NCI-H2081 treated with DMSO at 0.1 percent for 48 hours (cell line): ENCODE measurements at regions not wholly inside any gene's neighbourhood (a gene's known extent, or its start where the extent isn't known, plus 50 kb on each side); places are given as distances from the start of the nearest gene placed in this dataset.
A peak's percentile ranks its signal among the peaks of the same experiment; 100 is the strongest.

Source experiments
- DNase-seq: peaks from one replicate; lab custom pipeline; 2025; lab: John Stamatoyannopoulos, UW

DNA sequence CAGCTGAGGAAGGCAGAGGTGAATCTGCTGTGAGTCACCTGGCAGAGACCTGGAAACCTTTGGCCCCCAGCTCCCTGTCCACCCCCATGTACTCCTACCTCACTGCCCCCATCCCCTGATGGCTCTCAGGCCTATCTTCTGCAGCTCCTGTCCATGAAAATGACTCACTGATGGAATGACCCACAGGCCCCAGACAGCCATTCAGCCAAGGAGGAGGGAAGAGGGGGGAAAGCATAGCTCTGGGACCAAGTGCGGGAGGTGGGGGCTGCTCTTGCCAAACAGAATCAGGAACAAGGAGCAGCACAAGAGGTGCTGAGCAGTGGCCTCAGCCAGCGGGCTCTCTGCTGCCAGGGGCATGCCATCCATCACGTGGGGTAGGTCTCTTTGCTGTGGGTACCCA lies 111.4 kb upstream of the C1QTNF9B start:
- no peak for DNase-seq

DNA sequence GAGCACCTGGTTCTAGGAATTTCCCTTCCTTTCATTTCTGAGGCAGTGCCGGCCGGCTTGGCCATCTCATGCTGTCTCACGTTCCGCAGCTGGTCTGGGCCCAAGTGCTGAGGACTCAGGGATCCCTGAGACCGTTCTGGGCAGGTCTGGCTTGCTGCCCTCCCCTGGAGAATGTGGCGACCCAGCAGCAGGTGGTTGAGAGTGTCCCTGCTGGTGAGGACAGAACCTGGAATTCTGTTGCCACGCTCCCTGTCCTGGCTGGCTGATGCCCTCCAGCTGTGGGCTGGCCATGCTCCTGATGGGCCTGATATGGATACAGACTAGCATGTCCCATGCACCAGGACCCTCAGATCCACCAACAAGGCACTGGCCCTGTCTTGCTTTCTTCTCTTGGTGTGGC lies 114.0 kb upstream of the C1QTNF9B start:
- no peak for DNase-seq

DNA sequence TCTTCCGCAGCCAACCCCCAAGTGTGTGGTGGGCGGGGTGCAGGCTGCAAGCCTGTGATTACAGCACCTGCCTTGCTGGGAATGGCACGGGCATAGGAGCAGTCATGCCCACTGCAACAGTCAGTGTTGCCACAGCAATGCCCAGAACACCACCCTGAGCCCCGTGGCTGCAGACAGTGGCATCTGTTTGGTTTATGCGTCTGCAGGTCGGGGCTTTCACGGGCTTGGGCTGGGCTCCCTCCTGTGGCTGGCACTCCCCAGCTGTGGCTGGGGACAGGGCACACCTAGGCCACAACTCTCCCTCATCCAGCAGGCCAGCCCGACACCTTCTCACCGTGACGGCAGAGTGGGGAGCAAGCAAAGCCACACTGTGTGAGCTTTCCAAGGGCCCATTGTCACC lies 115.3 kb upstream of the C1QTNF9B start:
- no peak for DNase-seq

DNA sequence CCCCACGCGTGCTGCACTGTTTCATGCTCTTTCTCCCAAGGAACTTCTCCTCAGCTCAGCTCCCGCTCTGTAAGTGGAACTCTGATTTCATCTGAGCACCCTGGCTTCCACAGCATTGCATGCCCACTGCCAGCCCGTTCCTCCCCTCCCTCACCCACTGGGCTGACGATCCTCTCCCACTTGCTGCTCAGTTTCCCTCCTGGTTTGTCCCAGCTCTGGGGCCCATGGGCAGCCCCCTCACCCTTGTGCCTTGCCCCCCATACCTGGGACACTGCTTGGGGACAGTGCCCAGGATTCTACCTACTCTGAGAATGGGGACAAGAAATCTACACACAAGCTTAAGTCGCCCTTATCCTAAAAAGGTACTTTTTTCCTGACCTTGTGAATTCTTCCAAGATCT lies 115.9 kb upstream of the C1QTNF9B start:
- no peak for DNase-seq

DNA sequence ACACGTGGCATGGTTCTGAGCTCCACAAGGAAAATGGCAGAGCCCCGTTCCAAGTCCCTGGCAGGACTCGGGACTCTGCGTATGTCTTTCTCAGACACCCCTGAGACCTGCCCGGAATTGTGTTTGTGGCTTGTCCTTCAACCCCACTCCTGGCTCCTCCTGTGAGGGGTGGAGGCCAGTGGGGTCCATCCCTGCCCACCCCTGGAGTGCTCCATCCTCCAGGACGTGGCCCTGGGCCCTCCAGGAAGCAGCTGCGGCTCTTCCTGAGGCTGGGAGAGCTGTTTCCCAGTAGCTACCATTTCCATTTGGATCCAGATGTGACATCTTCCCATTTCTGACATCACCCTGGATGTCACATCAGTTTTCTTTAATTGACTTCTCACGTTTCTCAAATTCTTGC lies 118.7 kb upstream of the C1QTNF9B start:
- DNase-seq = no peak

DNA sequence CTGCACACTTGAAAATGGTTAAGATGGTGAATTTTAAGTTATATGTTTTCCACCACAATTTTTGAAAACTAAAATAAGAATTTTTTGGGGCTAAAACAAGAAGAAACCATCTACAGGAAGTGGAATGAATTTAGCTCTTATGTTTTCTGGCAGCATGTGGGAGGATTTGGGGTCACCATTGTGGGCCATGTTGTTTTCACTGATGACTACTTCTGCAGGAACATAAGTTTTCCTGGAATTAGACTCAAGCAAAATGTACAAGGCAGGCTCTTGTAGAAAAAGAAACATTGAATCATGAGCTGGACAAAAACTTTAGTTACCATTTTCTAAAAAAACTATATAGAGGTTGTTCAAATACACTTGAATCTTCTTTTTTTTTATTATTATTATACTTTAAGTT lies 125.3 kb upstream of the C1QTNF9B start:
- no peak for DNase-seq

DNA sequence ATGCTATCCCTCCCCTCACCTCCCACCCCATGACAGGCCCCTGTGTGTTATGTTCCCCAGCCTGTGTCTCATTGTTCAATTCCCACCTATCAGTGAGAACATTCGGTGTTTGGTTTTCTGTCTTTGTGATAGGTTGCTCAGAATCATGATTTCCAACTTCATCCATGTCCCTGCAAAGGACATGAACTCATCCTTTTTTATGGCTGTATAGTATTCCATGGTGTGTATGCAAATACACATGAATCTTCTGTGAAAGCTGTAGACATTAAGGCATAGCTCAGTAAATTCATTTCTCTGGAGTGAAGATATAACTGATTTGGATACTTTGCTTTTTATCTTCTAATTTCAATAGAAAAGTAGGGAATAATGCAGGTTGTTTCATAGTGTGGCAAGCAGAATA lies 125.8 kb upstream of the C1QTNF9B start:
- no peak for DNase-seq

DNA sequence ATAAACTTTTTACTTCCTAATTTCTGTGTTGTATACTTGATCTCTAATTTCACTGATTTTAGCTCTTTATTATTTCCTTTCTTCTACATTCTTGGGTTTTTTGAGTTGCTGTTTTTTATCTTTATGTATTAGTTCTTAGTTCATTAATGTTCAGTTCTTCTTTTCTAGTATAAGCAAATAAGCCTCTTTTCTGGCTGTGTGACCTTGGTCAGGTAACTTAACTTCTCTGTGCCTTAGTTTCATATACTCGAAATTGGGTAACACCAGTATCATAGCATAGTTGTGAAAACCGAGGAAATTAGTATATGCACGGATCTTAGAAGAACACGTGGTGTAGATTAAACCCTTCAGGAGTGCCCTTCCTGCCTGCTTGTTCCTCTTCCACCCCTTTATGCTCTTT lies 130.2 kb upstream of the C1QTNF9B start:
- no peak for DNase-seq

DNA sequence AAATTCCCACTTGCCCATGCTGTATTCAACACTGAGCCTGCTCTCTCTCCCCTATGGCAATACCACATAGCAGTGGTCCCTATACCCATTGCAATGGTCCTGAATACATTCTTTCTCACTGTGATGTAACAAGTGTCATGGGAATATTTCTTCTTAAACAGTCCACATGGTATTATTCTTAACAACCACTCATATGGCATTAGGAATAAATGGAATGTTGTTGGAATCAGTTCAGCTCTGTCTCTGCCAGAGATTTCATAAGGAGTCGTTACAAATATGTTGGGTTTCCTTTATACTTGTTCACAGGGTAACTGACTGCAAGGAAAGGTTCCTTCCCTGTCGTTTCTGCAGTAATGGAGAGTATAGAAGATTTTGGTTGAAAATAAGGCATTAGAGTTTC lies 128.3 kb upstream of the SPATA13 start:
- no peak for DNase-seq

DNA sequence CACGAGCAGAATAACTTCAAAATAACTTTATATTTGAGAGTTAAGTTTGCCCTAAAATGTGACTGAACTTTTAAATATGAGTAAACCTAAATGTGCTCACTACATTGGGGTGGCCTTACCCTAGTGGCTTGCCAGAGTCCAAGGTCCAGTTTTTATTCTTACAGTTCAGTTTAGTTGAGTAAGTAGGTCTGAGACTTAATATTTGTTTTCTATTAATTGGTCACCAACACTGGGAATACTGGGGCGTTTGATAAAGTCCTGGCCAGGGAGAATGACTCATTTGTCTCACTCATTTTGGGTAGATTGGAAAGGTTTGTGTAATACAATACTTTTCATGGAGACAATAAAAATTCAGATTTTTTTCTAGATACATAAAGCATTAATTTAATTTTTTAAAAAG lies 127.8 kb upstream of the SPATA13 start:
- no peak for DNase-seq

DNA sequence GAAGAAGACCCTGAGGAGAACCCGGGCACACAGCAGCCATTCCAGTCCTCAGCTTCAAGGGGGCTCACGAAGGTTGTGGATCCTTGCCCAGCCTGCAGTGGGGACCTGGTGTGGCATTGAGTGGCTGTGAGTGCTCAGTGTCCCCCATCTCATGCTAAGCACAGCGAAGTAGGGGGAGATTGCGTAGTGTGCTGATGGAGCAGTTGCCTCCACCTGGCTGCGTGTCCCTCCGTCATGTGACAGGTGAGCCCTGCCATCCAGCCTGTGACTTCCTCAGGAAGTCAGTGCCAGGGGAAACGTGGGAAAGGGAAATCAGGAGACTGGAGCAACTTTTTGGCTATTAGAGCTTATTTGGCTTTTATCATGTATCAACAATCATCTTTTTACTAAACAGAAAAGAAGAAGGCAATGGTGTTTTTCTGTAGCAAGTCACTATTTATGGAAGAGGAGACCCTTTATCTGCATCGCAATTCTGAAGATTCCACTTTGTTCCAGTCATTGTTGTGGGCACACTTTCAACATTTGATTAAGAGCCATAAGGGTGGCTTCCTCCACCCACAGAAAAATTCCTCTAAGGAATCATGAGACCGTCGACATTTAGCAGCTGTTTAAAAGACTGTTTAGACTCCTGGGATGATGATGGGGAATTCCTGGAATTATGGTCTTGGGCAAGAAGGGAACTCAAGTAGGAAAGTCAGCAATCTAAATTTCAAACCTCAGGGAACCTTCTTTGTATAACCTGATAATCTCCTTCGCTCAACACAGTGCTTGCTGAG lies 126.8 kb upstream of the SPATA13 start:
- DNase-seq = no peak

DNA sequence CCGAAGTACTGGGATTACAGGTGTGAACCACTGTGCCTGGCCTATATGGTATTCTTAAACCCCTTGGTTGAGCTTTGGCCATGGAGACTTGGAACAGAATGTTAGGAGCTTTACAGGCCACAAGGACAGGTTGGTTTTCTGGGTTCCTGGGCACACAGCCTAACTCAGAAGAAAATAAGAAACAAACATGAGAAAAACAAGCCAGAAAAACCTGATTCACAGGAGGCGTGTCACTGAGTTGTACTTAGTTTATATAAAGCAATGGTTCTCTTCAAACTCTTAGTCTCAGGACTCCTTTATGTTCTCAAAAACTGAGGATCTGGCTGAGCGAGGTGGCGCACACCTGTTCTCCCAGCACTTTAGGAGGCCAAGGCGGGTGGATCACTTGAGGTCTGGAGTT lies 125.1 kb upstream of the SPATA13 start:
- DNase-seq = no peak

DNA sequence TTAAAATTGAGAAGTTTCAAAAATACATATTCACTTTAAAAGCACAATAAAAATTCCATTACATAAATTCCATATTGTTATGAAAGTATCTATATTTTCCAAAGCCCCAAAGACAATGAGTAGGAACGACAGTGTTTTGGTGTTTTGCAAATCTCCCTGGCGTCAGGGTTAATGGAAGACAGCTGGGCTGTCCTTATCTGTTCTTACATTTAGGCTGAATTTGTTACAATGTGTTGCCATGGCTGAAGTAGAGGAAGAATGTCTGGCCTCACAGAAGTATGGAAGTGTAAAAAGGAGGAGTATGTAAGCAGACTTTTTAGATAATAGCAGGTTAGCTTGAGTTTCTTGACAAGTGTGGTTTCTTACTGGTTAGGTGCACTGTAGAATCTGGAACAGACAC lies 124.4 kb upstream of the SPATA13 start:
- DNase-seq = no peak

DNA sequence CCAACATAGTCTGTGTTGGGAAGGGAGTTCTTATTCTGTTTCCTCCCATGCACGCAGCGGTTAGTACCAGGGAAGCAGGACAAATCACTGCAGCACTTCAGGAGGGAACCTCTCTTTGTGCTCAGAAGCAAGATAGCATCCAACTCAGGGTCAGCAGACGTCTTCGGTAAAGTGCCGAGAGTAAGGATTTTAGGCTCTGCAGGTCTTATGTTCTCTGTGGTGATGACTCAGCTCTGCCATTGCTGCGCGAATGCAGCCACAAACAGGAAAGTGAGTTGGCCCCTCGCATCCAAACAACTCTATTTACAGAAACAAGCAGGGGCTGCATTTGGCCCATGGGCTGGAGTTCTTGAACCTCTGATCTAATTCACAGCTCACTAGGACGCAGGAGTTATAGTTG lies 122.1 kb upstream of the SPATA13 start:
- no peak for DNase-seq

DNA sequence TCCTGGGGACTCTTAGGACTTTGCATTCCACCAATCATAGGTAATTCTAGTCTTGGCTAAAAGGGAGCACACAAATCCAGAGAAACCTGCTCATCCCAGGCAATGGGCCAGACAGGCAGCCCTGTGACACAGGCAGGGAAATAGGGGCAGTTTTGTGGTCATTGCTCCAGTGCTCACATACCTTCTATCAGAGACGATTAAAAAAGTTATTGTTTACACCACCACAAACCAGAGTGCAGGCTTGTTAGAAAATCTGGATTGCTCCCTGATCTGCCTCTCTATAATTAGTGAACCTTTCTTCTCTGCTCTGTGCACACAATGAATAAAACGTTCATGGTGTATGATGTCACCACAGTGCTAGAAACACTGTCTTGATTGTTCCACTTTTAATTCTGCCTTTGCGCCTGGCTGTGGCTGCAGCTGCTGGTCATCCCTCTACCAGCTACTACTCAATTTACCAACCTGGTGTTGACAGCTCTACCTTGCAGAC lies 121.6 kb upstream of the SPATA13 start:
- peak; percentile 3 for DNase-seq

DNA sequence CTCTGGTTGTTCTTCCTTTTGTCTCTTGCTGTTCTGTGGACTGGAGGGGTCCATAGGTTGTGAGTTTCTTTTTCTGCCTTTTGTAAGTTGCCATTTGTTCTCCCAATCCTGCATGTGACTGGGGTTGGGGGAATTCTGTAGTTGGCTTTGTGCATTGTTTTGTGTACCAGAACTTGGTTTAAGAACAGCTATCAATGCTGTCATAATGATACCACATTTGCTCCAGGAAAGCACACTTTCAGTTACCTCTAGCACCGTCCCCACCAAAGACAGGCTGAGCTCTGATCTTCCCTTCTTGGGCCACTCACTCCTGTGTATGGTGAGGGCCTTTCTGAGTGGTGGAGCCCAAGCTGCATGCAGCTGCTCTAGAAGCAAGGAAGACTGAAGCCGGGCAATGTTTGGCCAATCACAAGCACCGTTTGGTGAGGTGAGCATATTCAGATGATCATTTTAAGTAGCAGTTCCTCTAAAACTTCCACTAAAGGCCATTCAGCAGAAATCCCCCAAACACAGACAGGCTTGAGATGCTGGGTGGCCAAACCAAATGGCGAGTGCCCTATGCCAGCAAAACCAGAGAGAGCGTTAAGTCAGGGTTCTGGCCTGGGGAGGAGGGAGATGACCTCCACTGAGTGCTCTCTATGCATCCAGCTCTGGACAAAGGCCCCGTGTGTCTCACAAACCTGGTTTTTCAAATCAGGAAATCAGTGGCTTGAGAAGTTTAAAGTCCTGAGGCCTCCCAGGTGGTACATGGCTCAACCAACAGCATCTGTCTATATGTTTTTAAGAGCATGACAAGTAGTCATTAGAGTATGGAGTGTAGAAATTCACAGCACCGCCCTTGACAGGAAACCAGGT lies 120.7 kb upstream of the SPATA13 start:
- DNase-seq = no peak

DNA sequence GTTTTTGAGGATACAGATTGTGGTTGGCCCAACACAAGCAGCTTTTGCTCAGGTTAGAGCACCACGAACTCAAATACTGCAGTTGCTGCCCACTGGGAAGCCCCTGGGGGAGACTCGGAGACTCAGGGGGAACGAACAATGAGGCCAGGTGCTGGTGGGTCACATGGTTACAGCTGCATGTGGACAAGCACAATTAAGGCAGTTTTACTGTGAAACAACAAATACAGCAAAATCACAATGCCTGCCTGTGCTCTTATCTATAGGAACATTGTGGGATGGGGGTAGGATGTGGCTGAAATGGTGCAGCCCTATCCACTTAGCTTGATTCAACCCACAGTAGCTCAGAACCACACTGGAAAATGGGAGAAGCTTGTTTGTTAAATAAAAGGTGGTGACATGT lies 119.7 kb upstream of the SPATA13 start:
- peak; percentile 34 for DNase-seq

DNA sequence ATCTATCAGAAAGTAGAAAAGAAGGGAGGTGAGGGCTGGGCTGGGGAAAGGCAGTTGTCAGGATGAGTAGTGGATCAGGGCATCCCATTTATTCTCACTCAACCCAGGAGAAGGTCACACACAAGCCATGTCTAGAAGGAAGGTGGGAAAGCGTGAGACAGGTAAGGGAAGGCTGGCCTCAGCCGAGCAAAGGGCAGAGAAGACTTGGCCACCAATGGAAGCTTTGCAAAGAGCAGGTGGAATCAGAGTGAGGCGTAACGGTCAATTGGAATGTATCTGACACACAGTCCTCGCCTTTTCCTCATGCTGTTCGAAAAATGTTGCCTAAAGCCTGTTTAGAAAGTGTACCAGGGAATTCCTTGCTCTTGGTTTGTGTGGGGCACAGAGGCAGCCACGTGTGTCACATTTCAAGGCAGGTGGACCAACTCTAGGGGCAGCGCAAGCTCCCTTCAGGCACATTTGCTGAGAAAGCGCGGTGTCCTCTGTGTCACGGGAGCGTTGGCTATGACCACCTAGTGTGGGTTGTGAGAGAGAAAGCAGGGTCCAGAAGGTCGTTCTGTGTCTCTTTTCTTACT lies 118.8 kb upstream of the SPATA13 start:
- no peak for DNase-seq

DNA sequence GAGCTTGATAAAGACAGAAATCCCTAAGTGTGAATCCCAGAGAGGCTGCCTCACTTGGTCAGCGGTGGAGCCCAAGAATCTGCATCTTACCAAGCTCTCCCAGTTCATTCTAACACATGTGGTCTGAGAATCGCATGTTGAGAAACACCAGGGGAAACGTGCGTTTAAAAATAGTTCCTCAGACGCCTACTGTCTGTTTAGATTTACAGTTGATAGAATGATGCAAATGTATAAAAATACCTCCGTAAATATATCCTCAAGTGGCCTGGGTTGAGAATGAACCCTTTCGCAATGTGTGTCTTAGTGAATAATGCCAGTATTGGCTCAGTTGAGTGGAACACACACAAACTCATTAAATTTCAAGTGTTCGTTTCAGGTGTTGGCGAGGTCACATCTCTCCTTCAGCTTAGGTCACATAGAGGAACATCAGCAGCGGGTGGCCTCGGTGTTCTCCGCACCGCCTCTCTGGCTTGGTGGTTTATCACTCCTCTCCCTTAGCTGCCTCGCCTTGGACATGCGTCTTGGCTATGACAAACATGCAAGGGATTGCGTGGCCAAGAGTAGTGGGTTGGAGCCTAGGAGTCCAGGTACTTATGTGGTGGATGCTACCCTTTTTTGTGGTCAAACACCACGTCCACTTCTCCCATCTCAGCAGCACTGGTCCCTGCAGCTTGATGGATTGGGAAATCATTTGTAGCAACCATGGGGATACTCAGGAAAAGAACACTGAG lies 117.6 kb upstream of the SPATA13 start:
- no peak for DNase-seq

DNA sequence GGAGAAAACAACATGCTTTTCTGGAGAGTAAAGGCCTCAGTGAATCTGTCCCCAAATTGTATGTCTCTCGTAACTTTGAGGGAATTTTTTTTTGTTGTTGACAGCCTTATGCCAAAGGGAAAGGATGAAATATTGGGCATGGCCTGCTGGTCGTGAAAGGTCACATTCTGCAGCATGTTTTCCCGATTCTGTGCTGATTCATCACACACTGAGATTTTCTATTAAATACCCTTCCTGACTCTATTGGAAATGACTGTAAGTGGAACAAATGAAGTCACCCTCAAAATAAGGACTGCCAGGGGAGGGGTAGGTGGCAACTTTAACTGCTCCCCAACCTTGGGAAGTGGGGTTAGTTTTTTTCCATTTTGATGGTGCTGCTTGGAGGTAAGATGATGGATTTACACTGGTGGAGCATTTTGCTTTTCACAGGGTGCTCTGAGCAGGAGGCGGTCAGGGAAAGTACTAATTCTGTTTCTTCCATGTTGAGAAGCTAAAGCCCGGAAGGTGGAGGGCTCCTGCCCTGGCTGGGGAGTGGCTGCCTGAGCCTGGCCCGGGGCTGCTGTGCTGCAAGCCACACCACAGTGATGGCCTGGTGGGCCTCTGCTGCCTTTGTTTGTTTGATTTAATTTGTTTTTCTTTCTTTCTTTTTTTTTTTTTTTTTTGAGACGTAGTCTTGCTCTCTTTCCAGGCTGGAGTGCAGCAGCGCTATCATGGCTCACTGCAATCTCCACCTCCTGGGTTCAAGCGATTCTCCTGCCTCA lies 116.8 kb upstream of the SPATA13 start:
- no peak for DNase-seq

DNA sequence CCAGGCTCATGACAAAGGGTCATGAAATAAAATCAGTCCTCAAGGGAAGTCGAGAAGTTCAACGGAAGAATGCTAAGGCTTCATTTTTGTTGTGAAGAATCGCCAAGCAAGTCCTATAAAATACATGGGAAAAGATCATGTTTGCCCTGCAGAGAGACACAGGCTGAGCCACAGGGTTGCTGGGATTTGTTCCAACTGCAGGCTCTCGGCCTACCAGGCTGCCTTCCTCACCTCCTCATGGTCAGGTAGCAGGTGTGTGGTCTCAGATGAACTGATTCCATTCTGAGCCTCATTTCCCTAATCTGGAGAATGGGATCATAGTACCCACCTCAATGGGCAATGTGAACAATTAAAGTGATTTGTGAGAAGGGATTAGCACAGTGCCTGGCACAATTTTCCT lies 114.9 kb upstream of the SPATA13 start:
- no peak for DNase-seq

DNA sequence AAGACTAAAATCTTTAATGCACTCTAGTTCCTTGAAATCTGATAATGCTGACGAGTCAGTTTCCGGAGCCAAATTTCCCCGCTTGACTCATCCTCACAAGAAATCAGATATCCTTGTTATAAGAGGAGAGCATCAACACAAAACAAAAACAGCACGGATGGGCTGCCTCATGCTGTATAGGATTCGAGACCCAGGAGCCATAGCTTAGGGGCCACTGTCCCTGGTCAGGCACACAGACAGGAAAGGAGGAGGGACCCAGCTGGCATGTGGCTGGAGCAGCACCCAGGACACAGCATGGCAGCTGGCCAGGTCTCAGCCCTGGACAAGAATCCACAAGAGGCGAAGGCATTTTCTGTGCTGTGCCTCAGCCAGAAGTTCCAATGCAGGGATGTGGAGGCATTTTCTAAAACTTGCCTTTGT lies 110.2 kb upstream of the SPATA13 start:
- DNase-seq = no peak
